HG02884 (cell line): ENCODE measurements at regions not wholly inside any gene's neighbourhood (a gene's known extent, or its start where the extent isn't known, plus 50 kb on each side); places are given as distances from the start of the nearest gene placed in this dataset.

ENCODE experiments used
- ATAC-seq: cut with Tn5 transposase; IDR thresholded peaks from one replicate; pipeline ENCODE4 v1.9.1; 2021; ENCODE audit warnings: mild to moderate bottlenecking, moderate library complexity; ENCODE audit not compliant: unreplicated experiment

- no peak for ATAC-seq
Observed at GRCh38 chr16:79449067-79449769, 151.3 kb downstream of the MAF start.

DNA sequence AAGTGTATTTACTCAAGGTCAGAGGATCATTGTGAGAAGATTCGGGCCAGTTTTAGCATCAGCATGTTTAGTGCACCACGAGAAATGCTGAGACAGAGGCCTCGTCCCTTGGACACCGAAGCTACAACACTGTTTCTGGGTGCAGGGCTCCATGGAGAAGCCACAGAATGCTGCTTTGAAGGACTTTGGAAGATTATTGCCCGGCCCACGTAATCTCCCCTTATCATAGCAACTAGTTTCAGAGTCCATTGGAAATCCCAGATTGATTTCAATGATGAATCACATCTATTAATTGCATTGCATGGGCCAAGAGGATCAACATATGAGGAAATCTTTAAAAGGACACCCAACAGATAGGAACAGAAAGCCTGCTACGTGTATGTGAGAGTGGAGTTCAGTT lies 156.0 kb downstream of the MAF start:
- no peak for ATAC-seq

GRCh38 chr16:79439901-79440300 lies 160.6 kb downstream of the MAF start:
- no peak for ATAC-seq

DNA sequence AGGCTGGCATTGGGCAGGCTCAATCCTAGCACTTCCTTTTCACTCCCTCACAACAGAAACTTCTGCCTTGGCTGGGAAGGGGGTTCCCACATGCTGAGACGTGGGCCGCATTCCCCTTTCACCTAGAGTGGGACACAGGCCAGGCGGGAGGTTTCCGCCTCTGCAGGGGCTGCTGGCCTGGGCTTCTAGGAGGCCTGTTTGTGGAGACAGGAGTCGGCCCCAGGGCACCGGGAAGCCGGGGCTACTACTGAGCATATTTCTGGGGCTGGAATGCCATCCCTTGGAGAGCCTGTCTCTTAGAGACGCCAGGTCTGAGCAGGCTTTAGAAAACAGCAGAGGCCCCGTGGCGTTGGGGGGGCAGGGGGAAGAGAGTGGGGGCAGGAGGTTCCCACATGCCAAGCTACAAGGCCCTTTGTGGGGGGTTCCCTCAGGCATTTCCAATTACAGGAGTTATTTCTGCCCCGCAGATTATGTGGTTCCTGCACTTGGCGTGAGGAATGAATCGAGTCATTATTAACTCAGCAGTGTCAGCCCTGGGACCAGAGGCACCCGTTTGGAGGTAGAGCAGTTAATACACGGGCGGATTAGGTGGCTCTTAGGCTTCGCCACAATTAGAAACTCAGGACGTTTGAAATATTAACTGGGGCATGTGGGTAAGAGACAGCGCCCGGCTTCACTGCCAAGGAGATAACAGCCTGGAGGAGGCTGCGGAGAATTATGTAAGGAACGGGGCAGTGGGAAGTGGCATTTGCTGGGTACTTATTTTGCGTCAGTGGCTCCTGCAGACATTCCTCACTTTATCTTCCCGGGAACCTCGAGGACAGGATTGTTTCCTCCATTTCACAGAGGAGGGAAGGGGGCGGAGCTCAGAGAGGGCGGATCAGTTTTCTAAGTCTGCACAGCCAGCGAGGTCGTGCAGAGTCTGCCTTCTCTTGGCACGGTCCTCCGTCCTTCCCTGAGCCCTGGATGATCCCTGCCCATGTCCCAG lies 162.5 kb downstream of the MAF start:
- no peak for ATAC-seq

- ATAC-seq, result no peak
Observed at GRCh38 chr16:79436885-79437284, 163.7 kb downstream of the MAF start.

DNA sequence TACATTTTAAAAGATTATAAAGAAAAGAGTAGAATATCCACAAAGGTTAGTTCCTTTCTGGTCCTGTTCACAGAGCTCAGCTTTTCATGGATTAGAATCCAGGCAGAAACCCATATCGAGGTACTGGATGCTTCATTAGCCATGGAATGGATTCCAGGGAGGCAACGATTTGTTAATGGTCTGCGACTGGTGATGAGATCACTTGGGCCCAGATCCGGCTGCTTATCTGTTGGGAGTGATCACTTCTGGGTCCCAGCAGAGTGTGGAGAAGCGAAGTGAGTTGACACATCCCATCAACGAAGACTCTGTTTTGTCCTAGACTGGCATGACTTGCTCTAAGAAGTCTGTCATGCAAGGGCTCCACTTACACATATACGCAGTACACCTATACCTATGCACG lies 165.8 kb downstream of the MAF start:
- no peak for ATAC-seq

- ATAC-seq, result no peak
Observed at GRCh38 chr16:79434092-79434491, 166.4 kb downstream of the MAF start.

DNA sequence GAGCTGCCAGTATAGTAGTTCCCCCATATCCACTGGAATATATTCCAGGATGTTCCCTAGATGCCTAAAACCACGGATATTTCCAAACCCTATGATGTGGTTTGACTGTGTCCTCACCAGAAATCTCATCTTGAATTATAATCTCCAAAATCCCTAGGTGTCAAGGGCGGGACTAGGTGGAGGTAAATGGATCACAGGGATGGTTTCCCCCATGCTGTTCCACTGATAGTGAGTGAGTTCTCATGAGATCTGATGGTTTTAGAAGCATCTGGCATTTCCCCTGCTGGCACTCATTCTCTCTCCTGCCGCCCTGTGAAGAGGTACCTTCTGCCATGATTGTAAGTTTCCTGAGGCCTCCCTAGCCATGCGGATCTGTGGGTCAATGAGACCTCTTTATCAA lies 168.6 kb downstream of the MAF start:
- no peak for ATAC-seq

DNA sequence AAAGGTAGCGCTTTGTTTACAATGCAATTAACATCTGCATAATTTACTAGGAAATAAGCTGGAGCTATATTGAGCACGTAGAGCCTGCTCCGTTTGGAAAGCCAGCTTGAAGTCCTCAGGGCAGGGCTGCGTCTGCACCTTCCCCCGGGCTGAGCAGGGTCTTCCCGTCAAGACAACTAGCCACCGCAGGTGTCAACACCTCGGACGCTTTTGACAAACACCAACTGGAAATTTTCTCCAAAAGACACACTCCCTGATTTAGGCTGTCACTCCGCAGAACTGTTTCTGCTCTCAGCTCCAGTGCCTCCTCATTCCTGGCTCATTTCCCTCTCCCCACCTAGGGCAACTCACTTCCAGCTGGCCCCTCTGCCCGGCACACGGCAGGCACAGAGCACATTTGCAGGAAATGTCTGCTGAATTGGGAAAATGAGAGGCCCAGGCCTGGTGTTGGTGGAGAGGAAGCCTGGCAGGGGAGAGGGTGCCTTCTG lies 170.3 kb downstream of the MAF start:
- no peak for ATAC-seq

GRCh38 chr16:79429381-79430190 lies 171.0 kb downstream of the MAF start:
- ATAC-seq, result no peak

DNA sequence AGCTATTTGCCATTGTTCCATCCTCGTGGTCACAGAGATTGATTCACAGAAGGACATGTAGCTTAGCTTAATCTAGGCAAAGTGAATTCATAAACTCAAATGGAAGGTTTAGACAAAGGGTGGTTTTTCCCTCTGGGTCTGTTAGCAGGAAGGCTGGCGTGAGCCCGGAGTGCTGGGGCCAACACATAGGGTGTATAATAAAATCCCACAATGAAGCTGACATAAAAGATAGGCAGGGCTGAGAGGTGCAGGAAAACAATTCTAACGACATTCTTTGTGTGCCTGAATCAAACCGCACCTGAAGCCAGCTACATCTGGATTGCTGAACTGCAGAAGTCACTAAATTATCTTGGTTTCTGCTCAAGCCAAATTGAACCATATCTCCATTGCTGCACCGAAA lies 173.9 kb downstream of the MAF start:
- ATAC-seq, result no peak

DNA sequence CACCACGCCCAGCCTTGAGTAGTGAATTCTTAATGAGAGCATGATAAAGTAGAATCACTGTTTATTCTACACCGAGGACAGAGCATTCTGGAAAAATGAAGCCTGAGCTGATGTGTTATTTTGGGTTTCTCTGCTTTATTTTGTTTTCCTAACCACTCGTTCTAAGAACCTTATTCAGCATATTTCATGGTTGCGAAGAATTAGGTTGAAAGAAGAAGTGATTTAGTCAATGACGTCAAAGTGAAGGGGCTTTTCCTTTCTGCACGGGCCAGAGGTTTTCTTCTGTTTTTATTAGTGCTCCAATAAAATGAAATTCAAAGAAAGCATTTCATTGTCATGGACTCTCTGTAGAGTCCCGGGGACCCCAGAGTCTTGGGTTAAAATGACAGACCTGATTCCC lies 178.5 kb downstream of the MAF start:
- no peak for ATAC-seq

DNA sequence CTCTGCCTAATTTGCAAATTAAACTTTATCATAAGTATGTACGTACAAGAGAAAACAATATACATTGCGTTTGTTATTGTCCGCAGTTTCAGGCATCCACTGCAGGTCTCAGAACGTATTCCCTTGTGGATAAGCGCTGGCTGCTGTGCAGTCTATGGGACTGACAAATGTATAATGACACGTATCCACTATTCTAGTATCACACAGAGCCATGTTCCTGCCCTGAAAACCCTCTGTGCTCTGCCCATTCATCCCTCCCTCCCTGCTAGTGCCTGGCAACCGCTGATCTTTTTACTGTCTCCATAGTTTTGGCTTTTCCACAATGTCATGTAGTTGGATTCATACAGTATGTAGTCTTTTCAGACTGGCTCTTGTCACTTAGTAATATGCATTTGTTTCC lies 179.4 kb downstream of the MAF start:
- no peak for ATAC-seq

- no peak for ATAC-seq
Observed at GRCh38 chr16:79420493-79420892, 180.0 kb downstream of the MAF start.

DNA sequence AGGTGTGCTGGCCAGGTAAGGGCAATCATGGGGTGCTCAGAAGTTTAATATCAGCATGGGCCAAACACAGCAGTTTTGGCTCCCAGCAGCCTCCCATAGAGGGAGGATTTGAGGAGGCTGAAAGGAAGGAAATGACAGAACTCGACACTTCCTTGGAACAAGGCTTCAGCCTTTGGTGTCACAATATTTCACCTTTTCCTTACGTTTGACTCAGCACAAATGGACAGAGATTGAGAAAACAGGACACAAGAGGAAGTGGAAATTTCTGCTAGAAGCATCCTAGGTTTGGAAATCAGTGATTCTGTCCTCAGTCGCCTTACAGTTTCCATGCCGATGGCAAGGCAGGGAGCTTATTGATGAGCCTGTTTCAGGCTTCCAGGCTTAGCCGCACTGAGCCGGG lies 181.4 kb downstream of the MAF start:
- no peak for ATAC-seq

DNA sequence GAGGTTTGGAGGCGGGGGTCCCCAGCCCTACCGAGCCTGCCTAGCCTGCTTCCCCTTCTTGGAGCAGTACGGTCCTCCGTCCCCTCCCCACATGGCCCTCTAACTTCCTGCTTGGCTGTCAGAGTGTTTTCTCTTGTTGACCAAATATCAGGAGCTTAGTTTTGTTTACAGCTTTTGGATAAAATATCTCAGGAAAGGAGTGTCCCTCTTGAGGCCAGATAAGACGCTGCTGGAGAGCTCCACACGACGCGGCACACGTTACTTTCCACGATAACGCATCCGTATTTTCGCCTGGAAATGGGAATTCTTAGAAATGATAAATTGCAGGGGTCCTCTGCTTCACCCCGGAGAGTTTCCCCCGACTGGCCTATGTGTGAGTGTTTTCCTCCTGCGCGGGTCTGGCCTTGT lies 182.9 kb downstream of the MAF start:
- no peak for ATAC-seq

DNA sequence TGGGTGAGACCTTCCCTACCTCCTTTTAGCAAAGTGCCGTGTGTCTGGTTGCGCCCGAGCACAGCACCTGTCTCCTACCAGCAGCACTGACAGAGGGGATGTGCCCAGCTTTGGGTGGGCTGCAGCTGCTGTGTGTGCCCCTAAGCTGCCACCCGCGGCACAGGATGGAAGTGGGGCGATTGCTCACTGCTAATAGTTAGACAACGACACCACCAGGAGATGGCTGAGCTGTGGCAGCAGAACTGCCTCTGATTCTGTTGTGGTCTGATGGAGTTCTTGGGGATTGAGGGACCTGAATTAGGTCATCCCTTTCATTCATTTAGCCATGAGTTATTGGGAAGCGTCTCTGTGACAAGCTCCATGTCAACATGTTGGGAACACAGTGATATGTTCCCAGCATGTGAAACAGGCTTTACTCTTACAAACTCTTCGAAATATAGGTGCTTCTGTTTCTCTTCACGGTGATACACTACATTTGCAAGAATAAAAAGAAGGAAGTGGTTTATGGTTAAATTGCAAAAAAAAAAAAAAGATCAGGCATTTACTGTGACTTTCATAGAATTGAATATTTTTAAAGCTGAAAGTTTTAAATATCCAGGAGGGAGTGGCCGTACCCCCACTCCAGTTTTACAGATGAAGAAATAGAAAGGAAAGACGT lies 184.4 kb downstream of the MAF start:
- ATAC-seq, result no peak

DNA sequence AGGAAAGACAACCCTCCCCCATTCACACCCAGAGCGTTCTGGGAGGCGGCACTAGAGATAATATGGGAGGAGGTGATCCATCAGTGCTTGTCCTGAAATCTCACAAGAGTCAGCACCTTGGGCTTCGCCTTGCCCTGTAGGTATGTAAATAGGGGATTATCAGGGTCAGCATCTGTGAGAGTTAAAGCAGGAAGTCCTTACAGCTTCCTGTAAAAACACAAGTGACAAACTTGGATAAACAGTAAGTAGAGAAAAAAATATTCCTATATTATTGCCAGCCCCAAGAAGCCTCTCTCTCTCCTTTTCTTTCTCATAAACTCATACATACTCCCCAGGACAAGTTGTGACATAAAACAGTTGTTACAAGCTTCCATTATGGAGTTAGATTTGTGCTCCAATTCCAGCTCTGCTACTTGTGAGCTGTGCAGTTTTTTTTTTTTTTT lies 187.7 kb downstream of the MAF start:
- no peak for ATAC-seq

DNA sequence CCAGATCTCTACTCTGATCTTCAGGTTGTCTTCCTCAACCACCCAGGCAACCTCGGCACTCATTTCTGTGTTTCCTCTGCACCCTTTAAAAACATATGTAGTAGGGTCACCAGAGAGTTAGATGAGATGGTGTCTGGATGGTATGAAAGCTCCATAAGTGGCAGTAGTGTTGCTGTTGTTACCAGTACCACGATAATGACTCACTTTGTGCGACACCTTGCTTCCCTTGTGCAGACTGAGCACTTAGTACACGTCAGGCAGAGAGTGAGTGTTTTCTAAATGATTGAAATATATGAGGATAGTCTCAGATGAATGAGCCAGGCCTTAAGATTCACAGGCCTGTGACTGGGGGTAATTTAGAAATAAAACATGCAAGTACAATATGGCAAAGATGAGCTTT lies 188.7 kb downstream of the MAF start:
- ATAC-seq, result no peak

GRCh38 chr16:79411357-79411756 lies 189.2 kb downstream of the MAF start:
- ATAC-seq, result no peak

GRCh38 chr16:79409978-79410377 lies 190.6 kb downstream of the MAF start:
- no peak for ATAC-seq
